Skeletal muscle tissue (tissue), 3 donors: ENCODE measurements at regions not wholly inside any gene's neighbourhood (a gene's known extent, or its start where the extent isn't known, plus 50 kb on each side); places are given as distances from the start of the nearest gene placed in this dataset.

ENCODE experiments used
- H3K27ac ChIP-seq: one replicate; pipeline ENCODE4 v1.7.0; 2013; ENCODE audit warnings: mild to moderate bottlenecking, low read depth, low read length, inconsistent platforms
- H3K27me3 ChIP-seq, 3 donors: one replicate each; pipeline ENCODE4 v1.7.0; 2013; ENCODE audit warnings: low read length in 3 of 3; ENCODE audit not compliant: control insufficient read depth in 3 of 3, insufficient read depth in 3 of 3
- H3K36me3 ChIP-seq, 3 donors: one replicate each; pipeline ENCODE4 v1.7.0; 2013; ENCODE audit warnings: low read length in 3 of 3; ENCODE audit not compliant: control insufficient read depth in 3 of 3, insufficient read depth in 3 of 3
- H3K4me1 ChIP-seq, 3 donors: one replicate each; pipeline ENCODE4 v1.7.0; 2013; ENCODE audit warnings: low read length in 3 of 3, mild to moderate bottlenecking in 3 of 3; ENCODE audit not compliant: control insufficient read depth in 3 of 3, insufficient read depth in 3 of 3
- H3K4me3 ChIP-seq, 3 donors: one replicate each; pipeline ENCODE4 v1.7.0; 2013; ENCODE audit warnings: low read length in 3 of 3
- H3K9ac ChIP-seq, 3 donors: one replicate each; pipeline ENCODE4 v1.7.0; 2013; ENCODE audit warnings: low read length in 3 of 3, mild to moderate bottlenecking in 3 of 3, moderate library complexity in 2 of 3, low read depth in 1 of 3
- H3K9me3 ChIP-seq, 3 donors: one replicate each; pipeline ENCODE4 v1.7.0; 2013; ENCODE audit warnings: low read length in 3 of 3; ENCODE audit not compliant: control insufficient read depth in 3 of 3
- donor health status: Osteomylitis.

- H3K4me1 ChIP-seq: no peaks in the 10 kb centered on the region
- no peaks in the 10 kb centered on the region for H3K36me3 ChIP-seq
- peaks cover 3 to 27% (median 12%) of the 10 kb centered on the region in 3 donors for H3K27me3 ChIP-seq
- no peaks in the 10 kb centered on the region for H3K9me3 ChIP-seq
- no peak overlapping the region for H3K27ac ChIP-seq
- no peak overlapping the region for H3K4me3 ChIP-seq
- H3K9ac ChIP-seq: no peak overlapping the region
These were observed 64.9 kb upstream of the MVB12B start for GRCh38 chr9:126261584-126262356.

DNA sequence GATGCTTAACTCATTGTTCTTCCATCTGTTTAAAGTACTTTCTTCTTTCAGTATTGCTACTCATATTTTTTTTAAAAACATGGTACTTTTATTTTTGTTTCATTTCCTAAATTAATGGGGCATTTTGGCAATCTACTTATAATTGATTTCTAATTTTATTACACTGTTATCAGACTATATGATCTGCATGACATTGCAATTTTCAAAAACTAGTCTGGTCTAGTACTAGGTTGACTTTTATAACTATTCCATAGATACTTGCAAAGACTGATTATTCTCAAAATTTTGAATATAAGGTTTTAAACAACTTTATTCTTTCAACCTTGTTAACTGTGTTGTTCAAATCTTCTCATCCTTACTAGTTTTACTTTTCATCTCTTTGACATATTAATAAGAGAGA, 63.9 kb upstream of the MVB12B start:
- no peak overlapping the region for H3K27ac ChIP-seq
- H3K36me3 ChIP-seq: no peaks in the 10 kb centered on the region
- H3K9ac ChIP-seq: no peak overlapping the region
- H3K4me3 ChIP-seq: no peak overlapping the region
- H3K27me3 ChIP-seq: peaks cover 3 to 30% (median 12%) of the 10 kb centered on the region in 3 donors
- no peaks in the 10 kb centered on the region for H3K9me3 ChIP-seq
- no peaks in the 10 kb centered on the region for H3K4me1 ChIP-seq

GRCh38 chr9:126270556-126270955, 56.1 kb upstream of the MVB12B start:
- Histone ChIP-seq H3K27ac (no peak overlapping the region), H3K4me1 (no peaks in the 10 kb centered on the region), H3K9ac (no peak overlapping the region), H3K4me3 (no peak overlapping the region), H3K27me3 (peaks cover 5 to 13% (median 6%) of the 10 kb centered on the region in 3 donors), H3K36me3 (no peaks in the 10 kb centered on the region), H3K9me3 (no peaks in the 10 kb centered on the region)

DNA sequence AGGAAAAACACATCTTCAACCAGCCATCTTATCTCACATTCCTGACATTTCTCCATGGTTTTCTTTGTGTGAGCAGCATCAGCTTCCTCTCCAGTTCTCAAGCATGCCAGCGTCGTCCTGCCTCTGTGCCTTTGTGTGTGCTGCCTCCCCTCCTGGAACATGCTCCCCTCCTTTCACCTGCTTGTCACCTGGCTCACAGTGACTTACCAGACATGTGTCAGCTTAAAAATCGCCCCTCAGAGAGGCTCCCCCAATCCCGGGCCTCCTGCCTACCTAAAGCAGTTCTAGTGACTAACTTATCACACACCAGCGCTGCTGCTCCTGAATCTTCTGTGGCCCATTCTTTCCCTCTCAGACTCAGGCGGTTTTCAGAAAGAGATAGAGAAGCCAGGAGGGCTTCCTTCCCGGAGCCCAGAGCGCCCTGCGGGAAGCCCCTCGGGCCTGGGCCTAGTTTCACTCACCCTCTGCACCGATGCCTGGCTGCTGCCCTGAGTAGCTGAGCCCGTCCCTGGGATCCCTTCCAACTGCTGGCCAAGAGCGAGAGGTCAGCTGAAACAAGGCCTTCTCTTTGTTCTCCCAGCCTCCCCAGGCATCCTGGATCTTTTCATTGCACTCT, 51.1 kb upstream of the MVB12B start:
- Histone ChIP-seq H3K9me3 (no peaks in the 10 kb centered on the region), H3K27me3 (peaks cover 0 to 5% (median 0%) of the 10 kb centered on the region in 3 donors), H3K9ac (no peak overlapping the region), H3K27ac (no peak overlapping the region), H3K36me3 (no peaks in the 10 kb centered on the region), H3K4me1 (no peaks in the 10 kb centered on the region), H3K4me3 (no peak overlapping the region)

- no peak overlapping the region for H3K9ac ChIP-seq
- H3K27me3 ChIP-seq: peaks cover 0 to 5% (median 0%) of the 10 kb centered on the region in 3 donors
- H3K27ac ChIP-seq: no peak overlapping the region
- H3K4me3 ChIP-seq: no peak overlapping the region
- H3K36me3 ChIP-seq: no peaks in the 10 kb centered on the region
- H3K4me1 ChIP-seq: no peaks in the 10 kb centered on the region
- H3K9me3 ChIP-seq: no peaks in the 10 kb centered on the region
These were observed 50.4 kb upstream of the MVB12B start for GRCh38 chr9:126276056-126276728.
